Esophagus muscularis mucosa (tissue), 4 donors: ENCODE measurements at regions not wholly inside any gene's neighbourhood (a gene's known extent, or its start where the extent isn't known, plus 50 kb on each side); places are given as distances from the start of the nearest gene placed in this dataset.

Experiments
- DNase-seq: peaks from one replicate; pipeline ENCODE4 v3.0.0-alpha.2; 2017; ENCODE audit errors: extremely low spot score
- H3K27ac ChIP-seq, 4 donors: fragments of 200-600 bp; sonication (generic); replicated peaks in 1 of 4; 1 replicate in 3 of 4; 2 replicates in 1 of 4; pipeline ENCODE4 v1.5.1; 2016 to 2019; ENCODE audit warnings: mild to moderate bottlenecking in 1 of 4
- H3K27me3 ChIP-seq, 4 donors: fragments of 200-600 bp; sonication (generic); one replicate each; pipeline versions ENCODE4 v1.5.1 to v1.6.0; 2016 to 2019
- H3K36me3 ChIP-seq, 4 donors: fragments of 200-600 bp; sonication (generic); one replicate each; pipeline ENCODE4 v1.5.1; 2016 to 2019
- H3K4me1 ChIP-seq, 4 donors: fragments of 200-600 bp; sonication (generic); one replicate each; pipeline ENCODE4 v1.5.1; 2016 to 2019
- H3K4me3 ChIP-seq, 4 donors: fragments of 200-600 bp; sonication (generic); 1 replicate in 2 of 4; 2 replicates in 2 of 4; pipeline ENCODE4 v1.5.1; 2016 to 2019; ENCODE audit warnings: mild to moderate bottlenecking in 4 of 4, moderate library complexity in 1 of 4
- H3K9me3 ChIP-seq, 4 donors: fragments of 200-600 bp; sonication (generic); 1 replicate in 3 of 4; 2 replicates in 1 of 4; pipeline ENCODE4 v1.5.1; 2016 to 2019
- EP300 ChIP-seq: sonication (generic); formaldehyde crosslinking; IDR thresholded peaks from one replicate; pipeline ENCODE4 v1.6.1; 2017; ENCODE audit warnings: antibody characterized with exemption
- POLR2A ChIP-seq: fragments of 450-650 bp; IDR thresholded peaks from one replicate; pipeline ENCODE4 v1.6.1; 2017; ENCODE audit warnings: antibody characterized with exemption, moderate library complexity, mild to moderate bottlenecking, low read depth
- POLR2AphosphoS5 ChIP-seq, 2 donors: sonication (generic); formaldehyde crosslinking; IDR thresholded peaks; one replicate each; pipeline ENCODE4 v1.6.1; 2017; ENCODE audit warnings: antibody characterized with exemption in 2 of 2
- WGBS: methylation state at CpG from one replicate; pipeline ENCODE4 v1.1.5; 2018; 5-methylcytosine and 5-hydroxymethylcytosine counted together
- intact Hi-C: fragments of 100-400 bp; cut with DNase I; formaldehyde crosslinking; loops from one replicate; pipeline ENCODE4 v1.15.1; 2023
- TF ChIP-seq, protein P1 (sequence below), 3 experiments: fragments of 200-600 bp in 2 of 3; fragments of 450-650 bp in 1 of 3; sonication (generic) in 2 of 3; IDR thresholded peaks; one replicate each; pipeline ENCODE4 v1.5.1; 2017 to 2019; ENCODE audit warnings: antibody characterized with exemption in 3 of 3, mild to moderate bottlenecking in 2 of 3, moderate library complexity in 1 of 3

DNA sequence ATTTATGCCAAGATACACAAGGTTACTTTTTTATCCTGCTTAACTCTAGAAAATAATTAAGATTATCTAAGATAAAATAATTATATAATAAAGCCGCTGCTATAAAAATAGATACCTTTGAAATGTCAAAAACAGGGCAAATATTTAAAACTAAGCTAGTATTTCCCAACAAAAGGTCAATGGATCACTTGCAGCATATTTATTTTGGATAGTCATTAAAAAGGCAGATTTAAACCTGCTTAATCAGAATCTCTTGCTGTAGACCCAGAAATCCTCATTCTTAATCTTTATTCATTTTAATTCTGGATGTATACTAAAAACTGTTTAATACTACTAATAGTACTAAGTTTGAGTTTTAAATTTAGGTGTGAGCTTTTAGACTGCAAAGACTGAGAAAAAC is 139.0 kb upstream of the CWC22 start:
- WGBS: 89% methylated on average over 1 of the region's 1 CpG
- intact Hi-C loops: no loop called here
- TF ChIP-seq EP300: no peak
- TF ChIP-seq POLR2AphosphoS5 (IDR thresholded peaks at IDR 0.05): no peak
- no peak for TF ChIP-seq POLR2A
- TF ChIP-seq, protein P1, sequence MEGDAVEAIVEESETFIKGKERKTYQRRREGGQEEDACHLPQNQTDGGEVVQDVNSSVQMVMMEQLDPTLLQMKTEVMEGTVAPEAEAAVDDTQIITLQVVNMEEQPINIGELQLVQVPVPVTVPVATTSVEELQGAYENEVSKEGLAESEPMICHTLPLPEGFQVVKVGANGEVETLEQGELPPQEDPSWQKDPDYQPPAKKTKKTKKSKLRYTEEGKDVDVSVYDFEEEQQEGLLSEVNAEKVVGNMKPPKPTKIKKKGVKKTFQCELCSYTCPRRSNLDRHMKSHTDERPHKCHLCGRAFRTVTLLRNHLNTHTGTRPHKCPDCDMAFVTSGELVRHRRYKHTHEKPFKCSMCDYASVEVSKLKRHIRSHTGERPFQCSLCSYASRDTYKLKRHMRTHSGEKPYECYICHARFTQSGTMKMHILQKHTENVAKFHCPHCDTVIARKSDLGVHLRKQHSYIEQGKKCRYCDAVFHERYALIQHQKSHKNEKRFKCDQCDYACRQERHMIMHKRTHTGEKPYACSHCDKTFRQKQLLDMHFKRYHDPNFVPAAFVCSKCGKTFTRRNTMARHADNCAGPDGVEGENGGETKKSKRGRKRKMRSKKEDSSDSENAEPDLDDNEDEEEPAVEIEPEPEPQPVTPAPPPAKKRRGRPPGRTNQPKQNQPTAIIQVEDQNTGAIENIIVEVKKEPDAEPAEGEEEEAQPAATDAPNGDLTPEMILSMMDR (IDR thresholded peaks at IDR 0.05): no peak
- Histone ChIP-seq H3K27me3 (no peaks in the 10 kb centered on the region), H3K4me3 (no peak overlapping the region), H3K27ac (no peak overlapping the region), H3K4me1 (no peaks in the 10 kb centered on the region), H3K9me3 (no peaks in the 10 kb centered on the region), H3K36me3 (no peaks in the 10 kb centered on the region)
- DNase-seq: no peak

DNA sequence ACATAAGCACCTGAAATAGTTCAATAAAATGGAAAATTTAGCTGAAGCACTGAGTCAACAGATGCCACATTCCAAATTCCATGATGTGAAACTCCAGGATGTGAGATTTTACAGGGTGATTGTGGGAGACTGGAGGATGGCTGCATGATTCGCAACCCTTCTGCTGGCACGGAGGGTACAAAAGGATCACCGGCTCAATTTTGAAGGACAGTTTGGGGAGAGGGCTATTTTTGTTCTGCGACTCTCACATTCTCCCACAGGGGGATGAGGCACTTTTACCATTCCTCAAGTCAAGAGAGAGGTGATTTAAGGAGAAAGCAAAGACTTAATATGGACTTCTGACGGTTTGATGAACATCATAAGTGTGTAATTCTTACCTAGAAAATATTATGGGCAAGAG is 138.1 kb upstream of the CWC22 start:
- TF ChIP-seq, protein P1 (IDR thresholded peaks at IDR 0.05): no peak
- no peak for TF ChIP-seq EP300
- Histone ChIP-seq H3K36me3 (no peaks in the 10 kb centered on the region), H3K9me3 (no peaks in the 10 kb centered on the region), H3K4me1 (no peaks in the 10 kb centered on the region), H3K4me3 (no peak overlapping the region), H3K27ac (no peak overlapping the region), H3K27me3 (no peaks in the 10 kb centered on the region)
- WGBS: 86% methylated on average over 5 of the region's 5 CpGs
- no peak for DNase-seq
- intact Hi-C loops: no loop called here

DNA sequence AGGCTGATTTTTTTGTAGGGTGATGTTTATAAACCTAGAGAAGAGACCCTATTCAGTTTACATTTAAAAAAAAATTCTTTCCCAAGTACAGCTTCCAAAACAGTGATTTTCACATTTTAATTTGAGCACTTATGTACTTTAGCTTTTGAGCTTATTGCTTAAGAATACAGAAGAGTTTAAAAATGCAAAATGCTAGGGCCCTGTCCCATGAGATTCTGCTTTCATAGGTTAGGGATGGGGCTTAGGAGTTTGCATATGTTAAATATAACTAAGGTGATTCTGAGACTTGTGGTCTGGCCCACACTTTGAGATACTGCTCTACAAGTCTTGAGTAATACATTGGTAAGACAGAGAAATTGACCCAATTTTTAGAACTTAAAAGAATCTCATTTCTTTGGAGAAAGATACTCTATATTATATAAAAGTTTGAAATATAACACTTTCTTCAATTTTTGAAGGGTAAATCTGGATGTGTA is 137.3 kb upstream of the CWC22 start:
- intact Hi-C loops: no loop called here
- DNase-seq: no peak
- Histone ChIP-seq H3K27ac (no peak overlapping the region), H3K27me3 (no peaks in the 10 kb centered on the region), H3K9me3 (no peaks in the 10 kb centered on the region), H3K4me3 (no peak overlapping the region), H3K4me1 (no peaks in the 10 kb centered on the region), H3K36me3 (no peaks in the 10 kb centered on the region)
- no peak for TF ChIP-seq POLR2AphosphoS5 (IDR thresholded peaks at IDR 0.05)
- TF ChIP-seq, protein P1 (IDR thresholded peaks at IDR 0.05): no peak
- TF ChIP-seq POLR2A: no peak
- no peak for TF ChIP-seq EP300

DNA sequence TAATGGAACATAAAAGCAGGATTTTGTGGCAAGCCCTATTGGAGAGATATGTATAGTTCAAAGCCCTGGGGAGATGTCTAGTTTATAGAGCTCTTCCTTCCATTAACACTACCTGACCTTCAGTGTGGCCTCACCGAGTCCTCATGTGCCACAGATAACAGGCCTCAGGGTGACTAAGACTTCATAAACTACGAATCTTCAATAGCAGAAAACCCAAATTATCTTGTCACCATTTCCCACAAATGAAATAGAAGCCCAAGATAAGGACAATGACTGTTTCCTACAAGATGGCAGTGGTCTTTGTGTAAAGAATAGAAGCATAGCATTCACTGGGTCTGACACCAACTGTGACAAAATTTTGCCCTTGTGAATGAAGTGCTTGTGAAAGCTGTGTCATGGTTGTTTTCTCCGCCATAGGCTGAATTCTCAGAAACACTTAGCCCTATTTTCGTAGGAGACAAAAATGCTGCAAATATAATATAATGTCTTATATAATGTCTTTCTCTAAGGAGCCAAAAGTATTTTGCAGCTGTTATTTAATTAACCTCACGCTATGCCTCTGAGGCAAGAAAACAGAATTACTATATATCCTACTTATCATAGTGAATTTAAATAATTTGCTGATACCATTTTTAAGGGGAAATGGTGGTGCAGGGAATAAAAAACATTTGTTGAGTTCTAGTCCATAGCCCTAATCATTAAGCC is 136.7 kb upstream of the CWC22 start:
- TF ChIP-seq POLR2AphosphoS5 (IDR thresholded peaks at IDR 0.05) (no peak), EP300 (no peak), POLR2A (no peak)
- TF ChIP-seq, protein P1 (IDR thresholded peaks at IDR 0.05): no peak
- Histone ChIP-seq H3K9me3 (no peaks in the 10 kb centered on the region), H3K4me3 (no peak overlapping the region), H3K36me3 (no peaks in the 10 kb centered on the region), H3K27me3 (no peaks in the 10 kb centered on the region), H3K27ac (no peak overlapping the region), H3K4me1 (no peaks in the 10 kb centered on the region)
- intact Hi-C loops: no loop called here
- WGBS: 88% methylated on average over 5 of the region's 5 CpGs
- no peak for DNase-seq

DNA sequence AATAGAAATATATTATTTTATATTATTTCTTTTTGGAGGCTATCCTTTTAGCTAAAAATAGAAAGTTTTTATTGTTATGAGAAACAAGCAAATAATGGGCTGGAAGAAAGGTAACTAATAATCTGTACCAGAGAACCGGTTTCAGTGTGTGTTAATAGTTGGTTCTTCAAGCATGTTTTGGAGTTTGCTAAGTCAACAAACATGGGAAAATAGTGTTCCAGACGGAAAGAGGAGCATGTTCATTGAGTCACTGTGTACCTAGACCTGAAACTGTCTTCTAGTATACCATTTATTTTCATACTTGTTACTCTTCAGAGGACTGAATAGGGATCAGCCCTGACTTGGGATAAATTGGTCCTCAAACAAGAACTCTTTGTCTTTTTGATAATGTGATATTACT is 134.5 kb upstream of the CWC22 start:
- Histone ChIP-seq H3K27me3 (no peaks in the 10 kb centered on the region), H3K27ac (no peak overlapping the region), H3K4me3 (no peak overlapping the region), H3K9me3 (no peaks in the 10 kb centered on the region), H3K4me1 (no peaks in the 10 kb centered on the region), H3K36me3 (no peaks in the 10 kb centered on the region)
- 80% methylated on average over 2 of the region's 2 CpGs for WGBS
- no peak for DNase-seq
- TF ChIP-seq POLR2A (no peak), EP300 (no peak), POLR2AphosphoS5 (IDR thresholded peaks at IDR 0.05) (no peak)
- TF ChIP-seq, protein P1 (IDR thresholded peaks at IDR 0.05): no peak
- intact Hi-C loops: no loop called here
